HUES64 (cell line): ENCODE measurements at regions not wholly inside any gene's neighbourhood (a gene's known extent, or its start where the extent isn't known, plus 50 kb on each side); places are given as distances from the start of the nearest gene placed in this dataset.
"Not testable (repeated sequence)": the region's sequence is repeated elsewhere in the genome, so short reads cannot be mapped to it uniquely, and the experiment has no call there.

ENCODE experiments used
- H3K27ac ChIP-seq: 2 replicates; pipeline ENCODE4 v1.7.0; 2013; ENCODE audit warnings: low read depth, low read length, inconsistent platforms
- H3K27me3 ChIP-seq: 2 replicates; pipeline ENCODE4 v1.6.1; 2013; ENCODE audit warnings: mild to moderate bottlenecking, low read length; ENCODE audit not compliant: insufficient read depth
- H3K36me3 ChIP-seq: 2 replicates; pipeline ENCODE4 v1.6.1; 2013; ENCODE audit warnings: mild to moderate bottlenecking, low read length; ENCODE audit not compliant: insufficient read depth
- H3K4me1 ChIP-seq: 2 replicates; pipeline ENCODE4 v1.6.1; 2013; ENCODE audit warnings: mild to moderate bottlenecking, low read length, moderate library complexity; ENCODE audit not compliant: insufficient read depth
- H3K4me3 ChIP-seq: 2 replicates; pipeline ENCODE4 v1.5.1; 2013; ENCODE audit warnings: mild to moderate bottlenecking, low read length, moderate library complexity
- H3K9ac ChIP-seq: 2 replicates; pipeline ENCODE4 v1.6.1; 2013; ENCODE audit warnings: mild to moderate bottlenecking, low read depth, low read length
- H3K9me3 ChIP-seq: 2 replicates; pipeline ENCODE4 v1.6.1; 2013; ENCODE audit warnings: low read depth, low read length; ENCODE audit not compliant: insufficient read depth
- WGBS: fragments of 150-250, 120-280 bp; methylation state at CpG from one replicate; pipeline ENCODE4 v1.1.7; 2013; ENCODE audit warnings: missing lambda C conversion rate; 5-methylcytosine and 5-hydroxymethylcytosine counted together

- Histone ChIP-seq H3K36me3 (no peaks in the 10 kb centered on the region), H3K27ac (no peak overlapping the region), H3K27me3 (peaks cover 35% of the 10 kb centered on the region), H3K9me3 (no peaks in the 10 kb centered on the region), H3K4me3 (no peak overlapping the region), H3K9ac (no peak overlapping the region), H3K4me1 (peaks cover 33% of the 10 kb centered on the region)
- WGBS: 78% methylated on average over 5 of the region's 5 CpGs
Observed at GRCh38 chr15:47887241-47887800, 170.0 kb downstream of the SEMA6D start.

- WGBS: 91% methylated on average over 1 of the region's 2 CpGs
- H3K27me3 ChIP-seq: peaks cover 26% of the 10 kb centered on the region
- no peak overlapping the region for H3K9ac ChIP-seq
- H3K36me3 ChIP-seq: no peaks in the 10 kb centered on the region
- H3K27ac ChIP-seq: no peak overlapping the region
- no peaks in the 10 kb centered on the region for H3K9me3 ChIP-seq
- peaks cover 33% of the 10 kb centered on the region for H3K4me1 ChIP-seq
- no peak overlapping the region for H3K4me3 ChIP-seq
Observed at GRCh38 chr15:47888385-47889100, 171.2 kb downstream of the SEMA6D start.

GRCh38 chr15:47890397-47891150 is 173.3 kb downstream of the SEMA6D start:
- Histone ChIP-seq H3K9me3 (no peaks in the 10 kb centered on the region), H3K36me3 (no peaks in the 10 kb centered on the region), H3K9ac (no peak overlapping the region), H3K27me3 (peaks cover 11% of the 10 kb centered on the region), H3K4me1 (peaks cover 19% of the 10 kb centered on the region), H3K27ac (no peak overlapping the region), H3K4me3 (no peak overlapping the region)
- 87% methylated on average over 2 of the region's 3 CpGs for WGBS

- Histone ChIP-seq H3K36me3 (no peaks in the 10 kb centered on the region), H3K9ac (no peak overlapping the region), H3K9me3 (peaks cover 10% of the 10 kb centered on the region; the same call in 1 of the 2 replicates), H3K27me3 (no peaks in the 10 kb centered on the region), H3K4me3 (no peak overlapping the region), H3K4me1 (peaks cover 3% of the 10 kb centered on the region; the same call in 1 of the 2 replicates), H3K27ac (no peak overlapping the region)
- WGBS: 96% methylated on average over 2 of the region's 2 CpGs
Observed at GRCh38 chr15:47897525-47897924, 180.2 kb downstream of the SEMA6D start.

- no peak overlapping the region for H3K27ac ChIP-seq
- H3K36me3 ChIP-seq: no peaks in the 10 kb centered on the region
- WGBS: 100% methylated on average over 1 of the region's 1 CpG
- H3K9me3 ChIP-seq: peaks cover 32% of the 10 kb centered on the region
- no peak overlapping the region for H3K4me3 ChIP-seq
- no peaks in the 10 kb centered on the region for H3K27me3 ChIP-seq
- peaks cover 3% of the 10 kb centered on the region; the same call in 1 of the 2 replicates for H3K4me1 ChIP-seq
- H3K9ac ChIP-seq: no peak overlapping the region
Observed at GRCh38 chr15:47900751-47901150, 183.4 kb downstream of the SEMA6D start.

GRCh38 chr15:47903368-47903767 is 186.1 kb downstream of the SEMA6D start:
- no peaks in the 10 kb centered on the region; the same call in 1 of the 2 replicates for H3K4me1 ChIP-seq
- H3K4me3 ChIP-seq: no peak overlapping the region
- no peak overlapping the region for H3K9ac ChIP-seq
- no peak overlapping the region for H3K27ac ChIP-seq
- H3K27me3 ChIP-seq: no peaks in the 10 kb centered on the region
- no peaks in the 10 kb centered on the region for H3K36me3 ChIP-seq
- H3K9me3 ChIP-seq: peaks cover 32% of the 10 kb centered on the region

- no peak overlapping the region for H3K27ac ChIP-seq
- H3K9me3 ChIP-seq: peaks cover 13% of the 10 kb centered on the region; the same call in 1 of the 2 replicates
- no peaks in the 10 kb centered on the region for H3K4me1 ChIP-seq
- 94% methylated on average over 1 of the region's 1 CpG for WGBS
- no peaks in the 10 kb centered on the region for H3K36me3 ChIP-seq
- no peak overlapping the region for H3K9ac ChIP-seq
- H3K4me3 ChIP-seq: no peak overlapping the region
- H3K27me3 ChIP-seq: no peaks in the 10 kb centered on the region
Observed at GRCh38 chr15:47908486-47908885, 191.2 kb downstream of the SEMA6D start.

GRCh38 chr15:47908950-47909670 is 191.8 kb downstream of the SEMA6D start:
- H3K4me1 ChIP-seq: no peaks in the 10 kb centered on the region

GRCh38 chr15:47912910-47913309 is 195.6 kb downstream of the SEMA6D start:
- not testable (repeated sequence) for H3K27ac ChIP-seq, H3K4me1 ChIP-seq, H3K27me3 ChIP-seq, H3K9ac ChIP-seq, H3K36me3 ChIP-seq, H3K9me3 ChIP-seq, H3K4me3 ChIP-seq
- 79% methylated on average over 6 of the region's 6 CpGs for WGBS

More at GRCh38 chr15:47908950-47909670, 191.8 kb downstream of the SEMA6D start:
- Histone ChIP-seq H3K9me3 (peaks cover 9% of the 10 kb centered on the region; the same call in 1 of the 2 replicates), H3K9ac (no peak overlapping the region), H3K27ac (no peak overlapping the region), H3K36me3 (no peaks in the 10 kb centered on the region), H3K4me3 (no peak overlapping the region), H3K27me3 (no peaks in the 10 kb centered on the region)
- WGBS: 97% methylated on average over 4 of the region's 4 CpGs

- WGBS: 91% methylated on average over 1 of the region's 1 CpG
- no peak overlapping the region for H3K4me3 ChIP-seq
- H3K9ac ChIP-seq: no peak overlapping the region
Observed at GRCh38 chr15:47917881-47918280, 200.6 kb downstream of the SEMA6D start.

GRCh38 chr15:47918877-47919276 is 201.6 kb downstream of the SEMA6D start:
- H3K27me3 ChIP-seq: no peaks in the 10 kb centered on the region
- 100% methylated on average over 3 of the region's 3 CpGs for WGBS
- H3K4me1 ChIP-seq: no peaks in the 10 kb centered on the region
- H3K4me3 ChIP-seq: no peak overlapping the region
- H3K9ac ChIP-seq: no peak overlapping the region
- no peaks in the 10 kb centered on the region for H3K36me3 ChIP-seq
- no peak overlapping the region for H3K27ac ChIP-seq
- H3K9me3 ChIP-seq: no peaks in the 10 kb centered on the region

More at GRCh38 chr15:47917881-47918280, 200.6 kb downstream of the SEMA6D start:
- H3K27ac ChIP-seq: no peak overlapping the region
- no peaks in the 10 kb centered on the region for H3K36me3 ChIP-seq
- no peaks in the 10 kb centered on the region for H3K4me1 ChIP-seq
- H3K27me3 ChIP-seq: no peaks in the 10 kb centered on the region
- H3K9me3 ChIP-seq: no peaks in the 10 kb centered on the region
